ENCODE measurements at regions not wholly inside any gene's neighbourhood (a gene's known extent, or its start where the extent isn't known, plus 50 kb on each side); places are given as distances from the start of the nearest gene placed in this dataset.
A peak's percentile ranks its signal among the peaks of the same experiment; 100 is the strongest.

DNA sequence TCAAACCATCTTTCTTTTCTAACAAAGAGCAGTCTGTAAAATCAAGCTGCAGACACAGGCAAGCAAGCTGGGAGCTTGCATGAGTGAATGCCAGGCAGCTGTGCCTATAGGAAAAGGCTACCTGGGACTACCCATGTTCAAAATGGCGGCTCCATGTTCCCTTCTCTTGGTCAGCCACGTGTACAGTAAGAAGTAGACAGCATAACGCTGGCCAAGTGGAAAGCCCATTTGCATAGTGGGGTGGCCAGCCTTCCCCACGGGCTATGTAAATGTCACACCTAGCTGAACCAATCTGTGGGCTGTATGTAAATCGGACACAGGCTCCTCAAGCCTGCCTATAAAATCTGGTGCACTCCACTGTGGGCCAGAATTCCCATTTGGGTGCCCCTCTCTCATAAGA is 117.1 kb downstream of the SYT10 start (continued):
- TF ChIP-seq ETV6 (IDR thresholded peaks at IDR 0.05; ENCODE audit: borderline replicate concordance in 1 of 2, low read depth in 2 of 2, low read length in 1 of 2) (no peak), ETV6 (CRISPR knock-in tag; IDR thresholded peaks at IDR 0.05; ENCODE audit: borderline replicate concordance) (no peak), YY1 (IDR thresholded peaks at IDR 0.05; ENCODE audit: borderline replicate concordance in 1 of 3, control insufficient read depth in 1 of 3, extremely low read depth in 1 of 3, insufficient read depth in 3 of 3, insufficient read length in 1 of 3, insufficient replicate concordance in 2 of 3, low read depth in 1 of 3, low read length in 2 of 3) (peak in 1 of 3 experiments; percentile 63), SETDB1 (IDR thresholded peaks at IDR 0.05; ENCODE audit: low read length) (no peak), EP400 (IDR thresholded peaks at IDR 0.05) (peak; percentile 29; the same call in 1 of the 2 replicates)
- TF ChIP-seq, protein P1, sequence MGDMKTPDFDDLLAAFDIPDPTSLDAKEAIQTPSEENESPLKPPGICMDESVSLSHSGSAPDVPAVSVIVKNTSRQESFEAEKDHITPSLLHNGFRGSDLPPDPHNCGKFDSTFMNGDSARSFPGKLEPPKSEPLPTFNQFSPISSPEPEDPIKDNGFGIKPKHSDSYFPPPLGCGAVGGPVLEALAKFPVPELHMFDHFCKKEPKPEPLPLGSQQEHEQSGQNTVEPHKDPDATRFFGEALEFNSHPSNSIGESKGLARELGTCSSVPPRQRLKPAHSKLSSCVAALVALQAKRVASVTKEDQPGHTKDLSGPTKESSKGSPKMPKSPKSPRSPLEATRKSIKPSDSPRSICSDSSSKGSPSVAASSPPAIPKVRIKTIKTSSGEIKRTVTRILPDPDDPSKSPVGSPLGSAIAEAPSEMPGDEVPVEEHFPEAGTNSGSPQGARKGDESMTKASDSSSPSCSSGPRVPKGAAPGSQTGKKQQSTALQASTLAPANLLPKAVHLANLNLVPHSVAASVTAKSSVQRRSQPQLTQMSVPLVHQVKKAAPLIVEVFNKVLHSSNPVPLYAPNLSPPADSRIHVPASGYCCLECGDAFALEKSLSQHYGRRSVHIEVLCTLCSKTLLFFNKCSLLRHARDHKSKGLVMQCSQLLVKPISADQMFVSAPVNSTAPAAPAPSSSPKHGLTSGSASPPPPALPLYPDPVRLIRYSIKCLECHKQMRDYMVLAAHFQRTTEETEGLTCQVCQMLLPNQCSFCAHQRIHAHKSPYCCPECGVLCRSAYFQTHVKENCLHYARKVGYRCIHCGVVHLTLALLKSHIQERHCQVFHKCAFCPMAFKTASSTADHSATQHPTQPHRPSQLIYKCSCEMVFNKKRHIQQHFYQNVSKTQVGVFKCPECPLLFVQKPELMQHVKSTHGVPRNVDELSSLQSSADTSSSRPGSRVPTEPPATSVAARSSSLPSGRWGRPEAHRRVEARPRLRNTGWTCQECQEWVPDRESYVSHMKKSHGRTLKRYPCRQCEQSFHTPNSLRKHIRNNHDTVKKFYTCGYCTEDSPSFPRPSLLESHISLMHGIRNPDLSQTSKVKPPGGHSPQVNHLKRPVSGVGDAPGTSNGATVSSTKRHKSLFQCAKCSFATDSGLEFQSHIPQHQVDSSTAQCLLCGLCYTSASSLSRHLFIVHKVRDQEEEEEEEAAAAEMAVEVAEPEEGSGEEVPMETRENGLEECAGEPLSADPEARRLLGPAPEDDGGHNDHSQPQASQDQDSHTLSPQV (IDR thresholded peaks at IDR 0.05): 0 out of 2 replicates have a peak, but pooled peaks have one; percentile 31
- TF ChIP-seq, protein P2, sequence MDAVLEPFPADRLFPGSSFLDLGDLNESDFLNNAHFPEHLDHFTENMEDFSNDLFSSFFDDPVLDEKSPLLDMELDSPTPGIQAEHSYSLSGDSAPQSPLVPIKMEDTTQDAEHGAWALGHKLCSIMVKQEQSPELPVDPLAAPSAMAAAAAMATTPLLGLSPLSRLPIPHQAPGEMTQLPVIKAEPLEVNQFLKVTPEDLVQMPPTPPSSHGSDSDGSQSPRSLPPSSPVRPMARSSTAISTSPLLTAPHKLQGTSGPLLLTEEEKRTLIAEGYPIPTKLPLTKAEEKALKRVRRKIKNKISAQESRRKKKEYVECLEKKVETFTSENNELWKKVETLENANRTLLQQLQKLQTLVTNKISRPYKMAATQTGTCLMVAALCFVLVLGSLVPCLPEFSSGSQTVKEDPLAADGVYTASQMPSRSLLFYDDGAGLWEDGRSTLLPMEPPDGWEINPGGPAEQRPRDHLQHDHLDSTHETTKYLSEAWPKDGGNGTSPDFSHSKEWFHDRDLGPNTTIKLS (IDR thresholded peaks at IDR 0.05; ENCODE audit: borderline replicate concordance, low read depth): peak; percentile 74

Data from K562 (cell line).